ENCODE measurements at regions not wholly inside any gene's neighbourhood (a gene's known extent, or its start where the extent isn't known, plus 50 kb on each side); places are given as distances from the start of the nearest gene placed in this dataset.

DNA sequence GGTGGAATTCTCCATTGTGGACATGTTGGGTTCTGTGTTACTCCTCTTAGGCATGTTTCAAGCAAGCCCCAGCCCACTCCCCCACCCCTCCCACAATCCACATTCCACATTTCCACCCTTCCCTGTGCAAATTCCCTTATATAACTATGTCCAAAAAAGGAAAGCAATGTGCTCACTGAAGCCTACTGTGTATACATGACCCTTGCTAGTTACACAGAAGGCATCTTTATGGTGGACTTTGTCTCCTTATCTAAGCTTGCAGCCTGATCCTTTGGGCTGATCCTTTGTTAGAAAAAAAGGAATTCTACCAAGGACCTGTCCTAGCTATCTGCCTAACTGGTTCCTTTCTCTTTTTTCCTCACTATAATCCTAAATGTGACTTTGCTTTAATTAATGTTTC lies 796.8 kb downstream of the NLGN4X start:
- Mint-ChIP-seq H3K9me3 (ENCODE audit: unreplicated experiment) (peaks cover 9% of the 10 kb centered on the region), H3K36me3 (ENCODE audit: insufficient read depth, unreplicated experiment) (peaks cover 5% of the 10 kb centered on the region), H3K27me3 (ENCODE audit: insufficient read depth, unreplicated experiment) (no peaks in the 10 kb centered on the region), H3K27ac (ENCODE audit: unreplicated experiment) (no peak overlapping the region), H3K4me3 (ENCODE audit: unreplicated experiment) (no peak overlapping the region), H3K4me1 (ENCODE audit: low read depth, unreplicated experiment) (no peaks in the 10 kb centered on the region)
- Histone ChIP-seq H3K36me3 (ENCODE audit: control insufficient read depth, insufficient read depth, low read length) (no peaks in the 10 kb centered on the region), H3K4me1 (0 out of 2 replicates have a peak, but pooled peaks cover 5% of the 10 kb centered on the region), H3K9me3 (no peaks in the 10 kb centered on the region), H3K27me3 (replicated peaks; ENCODE audit: control insufficient read depth, insufficient read depth, low read length) (no peaks in the 10 kb centered on the region), H3K4me3 (ENCODE audit: low read depth, low read length) (no peak overlapping the region)
- BruUV-seq (replicated peaks) = no TSS peak
- TF ChIP-seq, protein P1, sequence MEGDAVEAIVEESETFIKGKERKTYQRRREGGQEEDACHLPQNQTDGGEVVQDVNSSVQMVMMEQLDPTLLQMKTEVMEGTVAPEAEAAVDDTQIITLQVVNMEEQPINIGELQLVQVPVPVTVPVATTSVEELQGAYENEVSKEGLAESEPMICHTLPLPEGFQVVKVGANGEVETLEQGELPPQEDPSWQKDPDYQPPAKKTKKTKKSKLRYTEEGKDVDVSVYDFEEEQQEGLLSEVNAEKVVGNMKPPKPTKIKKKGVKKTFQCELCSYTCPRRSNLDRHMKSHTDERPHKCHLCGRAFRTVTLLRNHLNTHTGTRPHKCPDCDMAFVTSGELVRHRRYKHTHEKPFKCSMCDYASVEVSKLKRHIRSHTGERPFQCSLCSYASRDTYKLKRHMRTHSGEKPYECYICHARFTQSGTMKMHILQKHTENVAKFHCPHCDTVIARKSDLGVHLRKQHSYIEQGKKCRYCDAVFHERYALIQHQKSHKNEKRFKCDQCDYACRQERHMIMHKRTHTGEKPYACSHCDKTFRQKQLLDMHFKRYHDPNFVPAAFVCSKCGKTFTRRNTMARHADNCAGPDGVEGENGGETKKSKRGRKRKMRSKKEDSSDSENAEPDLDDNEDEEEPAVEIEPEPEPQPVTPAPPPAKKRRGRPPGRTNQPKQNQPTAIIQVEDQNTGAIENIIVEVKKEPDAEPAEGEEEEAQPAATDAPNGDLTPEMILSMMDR (IDR thresholded peaks at IDR 0.05; ENCODE audit: insufficient read depth in 1 of 2, low read depth in 1 of 2, low read length in 1 of 2, severe bottlenecking in 1 of 2, unreplicated experiment in 1 of 2) = no peak
- DNase-seq = peak; percentile 7 to 28
- CTCF ChIA-PET = no interaction called here
- intact Hi-C loops (cut with micrococcal nuclease; ENCODE audit: unreplicated experiment) = no loop called here
- POLR2A ChIA-PET = no interaction called here

DNA sequence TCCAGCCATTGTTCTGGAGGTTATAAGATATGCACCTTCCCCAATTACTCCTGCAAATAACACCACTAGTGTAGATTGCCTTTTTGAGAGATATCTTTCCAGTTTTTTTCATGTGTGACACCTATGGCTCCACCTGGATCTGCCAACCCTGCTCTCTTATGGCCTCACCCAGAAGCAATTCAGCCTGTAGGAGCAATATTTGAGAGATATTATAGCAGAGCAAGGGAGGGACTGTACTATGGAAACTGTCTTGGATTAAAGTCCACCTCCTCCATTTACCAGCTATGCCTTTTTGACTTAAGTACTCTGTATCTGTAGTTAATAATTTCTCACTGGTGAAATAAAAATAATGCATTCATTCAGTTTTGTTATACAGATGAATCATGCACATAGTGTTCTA lies 803.5 kb downstream of the NLGN4X start:
- TF ChIP-seq, protein P1 (IDR thresholded peaks at IDR 0.05; ENCODE audit: insufficient read depth in 1 of 2, low read depth in 1 of 2, low read length in 1 of 2, severe bottlenecking in 1 of 2, unreplicated experiment in 1 of 2) = no peak
- CTCF ChIA-PET = no interaction called here
- H3K9me3 Mint-ChIP-seq (ENCODE audit: unreplicated experiment) = peaks cover 10% of the 10 kb centered on the region

DNA sequence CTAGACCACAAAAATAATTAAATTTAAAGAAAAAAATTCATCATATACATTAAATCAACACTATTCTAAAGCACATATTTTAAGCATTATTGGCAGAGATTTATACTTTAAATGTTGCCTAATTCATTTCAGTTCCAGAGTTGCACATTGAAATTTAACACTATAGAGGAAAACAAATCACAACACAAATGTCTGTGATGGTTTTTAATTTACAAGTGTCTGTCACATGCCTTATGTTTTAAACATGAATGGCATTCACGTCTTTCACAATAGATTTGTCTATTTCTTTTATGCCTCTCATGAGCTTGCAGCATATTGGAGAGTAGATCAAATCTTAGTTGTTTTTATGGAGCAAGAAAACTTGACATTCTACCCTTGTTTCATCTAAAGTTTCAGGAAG lies 811.3 kb downstream of the NLGN4X start:
- H3K36me3 Mint-ChIP-seq (ENCODE audit: insufficient read depth, unreplicated experiment) = no peaks in the 10 kb centered on the region
- H3K4me1 Mint-ChIP-seq (ENCODE audit: low read depth, unreplicated experiment) = no peaks in the 10 kb centered on the region
- no peaks in the 10 kb centered on the region for H3K36me3 ChIP-seq (ENCODE audit: control insufficient read depth, insufficient read depth, low read length)
- ChIA-PET CTCF (no interaction called here), POLR2A (no interaction called here)
- TF ChIP-seq, protein P1 (IDR thresholded peaks at IDR 0.05; ENCODE audit: insufficient read depth in 1 of 2, low read depth in 1 of 2, low read length in 1 of 2, severe bottlenecking in 1 of 2, unreplicated experiment in 1 of 2) = no peak
- no peaks in the 10 kb centered on the region for H3K4me1 ChIP-seq
- DNase-seq = no peak
- no TSS peak for BruUV-seq (replicated peaks)
- intact Hi-C loops (cut with micrococcal nuclease; ENCODE audit: unreplicated experiment) = no loop called here
- H3K27me3 Mint-ChIP-seq (ENCODE audit: insufficient read depth, unreplicated experiment) = no peaks in the 10 kb centered on the region
- no peak overlapping the region for H3K27ac Mint-ChIP-seq (ENCODE audit: unreplicated experiment)
- H3K9me3 Mint-ChIP-seq (ENCODE audit: unreplicated experiment) = no peaks in the 10 kb centered on the region
- H3K4me3 Mint-ChIP-seq (ENCODE audit: unreplicated experiment) = no peak overlapping the region
- H3K27me3 ChIP-seq (replicated peaks; ENCODE audit: control insufficient read depth, insufficient read depth, low read length) = no peaks in the 10 kb centered on the region
- no peaks in the 10 kb centered on the region for H3K9me3 ChIP-seq
- H3K4me3 ChIP-seq (ENCODE audit: low read depth, low read length) = no peak overlapping the region

More for the DNA sequence above, 803.5 kb downstream of the NLGN4X start:
- no peaks in the 10 kb centered on the region for H3K27me3 ChIP-seq (replicated peaks; ENCODE audit: control insufficient read depth, insufficient read depth, low read length)
- H3K27ac Mint-ChIP-seq (ENCODE audit: unreplicated experiment) = no peak overlapping the region
- DNase-seq = no peak
- H3K36me3 ChIP-seq (ENCODE audit: control insufficient read depth, insufficient read depth, low read length) = no peaks in the 10 kb centered on the region
- no peak overlapping the region for H3K4me3 Mint-ChIP-seq (ENCODE audit: unreplicated experiment)
- POLR2A ChIA-PET = no interaction called here
- no peaks in the 10 kb centered on the region for H3K4me1 Mint-ChIP-seq (ENCODE audit: low read depth, unreplicated experiment)
- no TSS peak for BruUV-seq (replicated peaks)
- intact Hi-C loops (cut with micrococcal nuclease; ENCODE audit: unreplicated experiment) = no loop called here
- no peaks in the 10 kb centered on the region for H3K36me3 Mint-ChIP-seq (ENCODE audit: insufficient read depth, unreplicated experiment)
- no peaks in the 10 kb centered on the region for H3K4me1 ChIP-seq
- H3K9me3 ChIP-seq = no peaks in the 10 kb centered on the region
- H3K4me3 ChIP-seq (ENCODE audit: low read depth, low read length) = no peak overlapping the region
- H3K27me3 Mint-ChIP-seq (ENCODE audit: insufficient read depth, unreplicated experiment) = no peaks in the 10 kb centered on the region
